ENCODE measurements at regions not wholly inside any gene's neighbourhood (a gene's known extent, or its start where the extent isn't known, plus 50 kb on each side); places are given as distances from the start of the nearest gene placed in this dataset.

GRCh38 chr6:87762116-87762515, 60.1 kb upstream of the AKIRIN2 start:
- TF ChIP-seq, protein P1, sequence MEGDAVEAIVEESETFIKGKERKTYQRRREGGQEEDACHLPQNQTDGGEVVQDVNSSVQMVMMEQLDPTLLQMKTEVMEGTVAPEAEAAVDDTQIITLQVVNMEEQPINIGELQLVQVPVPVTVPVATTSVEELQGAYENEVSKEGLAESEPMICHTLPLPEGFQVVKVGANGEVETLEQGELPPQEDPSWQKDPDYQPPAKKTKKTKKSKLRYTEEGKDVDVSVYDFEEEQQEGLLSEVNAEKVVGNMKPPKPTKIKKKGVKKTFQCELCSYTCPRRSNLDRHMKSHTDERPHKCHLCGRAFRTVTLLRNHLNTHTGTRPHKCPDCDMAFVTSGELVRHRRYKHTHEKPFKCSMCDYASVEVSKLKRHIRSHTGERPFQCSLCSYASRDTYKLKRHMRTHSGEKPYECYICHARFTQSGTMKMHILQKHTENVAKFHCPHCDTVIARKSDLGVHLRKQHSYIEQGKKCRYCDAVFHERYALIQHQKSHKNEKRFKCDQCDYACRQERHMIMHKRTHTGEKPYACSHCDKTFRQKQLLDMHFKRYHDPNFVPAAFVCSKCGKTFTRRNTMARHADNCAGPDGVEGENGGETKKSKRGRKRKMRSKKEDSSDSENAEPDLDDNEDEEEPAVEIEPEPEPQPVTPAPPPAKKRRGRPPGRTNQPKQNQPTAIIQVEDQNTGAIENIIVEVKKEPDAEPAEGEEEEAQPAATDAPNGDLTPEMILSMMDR (IDR thresholded peaks at IDR 0.05), result no peak
- Histone ChIP-seq H3K9me3 (no peaks in the 10 kb centered on the region), H3K4me1 (ENCODE audit: low read depth) (no peaks in the 10 kb centered on the region), H3K36me3 (ENCODE audit: low read depth) (no peaks in the 10 kb centered on the region), H3K4me3 (no peak overlapping the region)
- ATAC-seq (no peak), DNase-seq (no peak)
- intact Hi-C loops (cut with DNase I, micrococcal nuclease), result no loop called here

- H3K9me3 ChIP-seq, result no peaks in the 10 kb centered on the region
- intact Hi-C loops (cut with DNase I, micrococcal nuclease), result no loop called here
Observed at GRCh38 chr6:87757792-87758191, 55.8 kb upstream of the AKIRIN2 start.

GRCh38 chr6:87756858-87757257, 54.8 kb upstream of the AKIRIN2 start:
- DNase-seq (peak in 1 of 3 donors; percentile 23), ATAC-seq (peak; percentile 85)
- Histone ChIP-seq H3K4me1 (ENCODE audit: low read depth) (no peaks in the 10 kb centered on the region), H3K9me3 (no peaks in the 10 kb centered on the region), H3K4me3 (no peak overlapping the region), H3K36me3 (ENCODE audit: low read depth) (no peaks in the 10 kb centered on the region)
- intact Hi-C loops (cut with DNase I, micrococcal nuclease), result no loop called here
- TF ChIP-seq, protein P1 (IDR thresholded peaks at IDR 0.05), result no peak

More at GRCh38 chr6:87757792-87758191, 55.8 kb upstream of the AKIRIN2 start:
- Histone ChIP-seq H3K4me3 (no peak overlapping the region), H3K4me1 (ENCODE audit: low read depth) (no peaks in the 10 kb centered on the region), H3K36me3 (ENCODE audit: low read depth) (no peaks in the 10 kb centered on the region)
- ATAC-seq, result no peak
- no peak for DNase-seq
- TF ChIP-seq, protein P1 (IDR thresholded peaks at IDR 0.05), result no peak

DNA sequence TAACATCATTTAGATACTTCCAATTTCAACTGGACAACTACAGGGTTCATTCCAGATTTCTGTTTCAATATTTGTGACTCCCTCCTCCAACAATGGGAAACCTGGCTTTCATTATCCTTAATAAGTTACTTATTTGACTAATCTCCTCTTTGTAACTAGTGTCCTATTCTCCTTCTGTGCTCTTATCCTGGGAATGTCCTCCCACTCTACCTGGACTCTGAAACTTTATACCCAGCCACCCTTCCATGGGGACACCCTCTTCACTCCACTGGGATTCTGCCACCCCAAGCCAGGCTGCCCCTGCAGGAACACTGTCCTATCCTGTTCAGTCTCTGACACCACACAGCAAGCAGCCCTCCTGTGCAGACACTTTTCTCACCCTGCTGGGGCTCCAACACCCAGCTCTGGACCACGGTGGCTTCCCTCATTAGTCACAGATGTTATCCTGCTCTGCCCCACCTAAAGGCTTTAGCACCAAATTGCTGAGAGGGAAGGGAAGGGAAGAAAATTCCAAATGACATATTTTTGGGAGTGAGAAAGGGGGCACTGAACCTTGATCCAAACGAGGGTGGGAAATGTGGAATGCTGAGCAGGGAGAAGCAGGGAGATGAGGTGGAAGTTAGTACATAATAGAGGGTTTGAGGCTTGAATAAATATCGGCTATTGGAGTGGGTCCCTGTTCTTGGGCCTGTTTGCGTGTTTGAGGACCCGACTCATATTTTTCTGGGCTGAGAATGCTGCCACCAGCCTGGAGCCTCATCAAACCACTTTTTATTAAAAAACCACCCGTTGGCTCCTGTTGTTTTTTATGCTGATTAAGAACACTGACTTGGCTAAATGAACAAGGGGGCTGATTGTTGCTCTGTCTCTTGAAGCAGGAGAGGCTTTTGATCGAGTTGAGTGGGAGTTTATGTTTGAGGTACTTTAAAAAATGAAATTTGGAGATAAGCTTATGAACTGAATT, 54.0 kb upstream of the AKIRIN2 start:
- intact Hi-C loops (cut with DNase I, micrococcal nuclease), result no loop called here
- no peak for DNase-seq
- no peaks in the 10 kb centered on the region for H3K36me3 ChIP-seq (ENCODE audit: low read depth)
- no peaks in the 10 kb centered on the region for H3K9me3 ChIP-seq
- no peaks in the 10 kb centered on the region for H3K4me1 ChIP-seq (ENCODE audit: low read depth)
- TF ChIP-seq, protein P1 (IDR thresholded peaks at IDR 0.05), result no peak
- no peak overlapping the region for H3K4me3 ChIP-seq
- ATAC-seq, result no peak

DNA sequence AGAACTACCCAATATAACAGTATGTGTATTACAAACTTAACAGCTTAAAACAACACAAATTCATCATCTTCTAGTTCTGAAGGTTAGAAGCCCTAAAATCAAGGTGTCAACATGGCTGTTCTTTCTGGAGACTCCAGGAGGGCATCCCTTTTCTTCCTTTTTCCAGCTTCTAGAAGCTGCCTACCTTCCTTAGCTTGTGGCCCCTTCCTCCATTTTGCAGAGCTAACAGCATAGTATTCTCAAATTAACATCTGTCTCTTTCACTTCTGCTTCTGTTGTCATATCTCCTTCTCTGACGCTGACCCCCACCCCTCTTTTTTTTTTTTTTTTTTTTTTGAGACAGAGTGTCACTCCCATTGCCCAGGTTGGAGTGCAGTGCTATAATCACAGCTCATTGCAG, 52.8 kb upstream of the AKIRIN2 start:
- no peak overlapping the region for H3K4me3 ChIP-seq
- H3K4me1 ChIP-seq (ENCODE audit: low read depth), result no peaks in the 10 kb centered on the region
- DNase-seq (no peak), ATAC-seq (peak; percentile 45)
- intact Hi-C loops (cut with DNase I, micrococcal nuclease), result no loop called here
- no peaks in the 10 kb centered on the region for H3K36me3 ChIP-seq (ENCODE audit: low read depth)
- H3K9me3 ChIP-seq, result no peaks in the 10 kb centered on the region
- TF ChIP-seq, protein P1 (IDR thresholded peaks at IDR 0.05), result no peak

Data from mucosa of descending colon (tissue), 3 donors.